Fibroblast of lung (primary cell): ENCODE measurements at regions not wholly inside any gene's neighbourhood (a gene's known extent, or its start where the extent isn't known, plus 50 kb on each side); places are given as distances from the start of the nearest gene placed in this dataset.
A peak's percentile ranks its signal among the peaks of the same experiment; 100 is the strongest.

ENCODE experiments used
- DNase-seq, 2 donors: peaks; one replicate each; pipeline versions ENCODE4 v3.0.0 to v3.0.0-alpha.2; 2010; ENCODE audit warnings: low read depth in 2 of 2
- H2AFZ ChIP-seq: 2 replicates; pipeline ENCODE4 v1.5.1; 2012; ENCODE audit warnings: low read length, control low read depth, inconsistent platforms
- H3K27ac ChIP-seq: 2 replicates; pipeline ENCODE4 v1.5.1; 2011; ENCODE audit warnings: low read length, control low read depth; ENCODE audit not compliant: insufficient read depth
- H3K27me3 ChIP-seq: 2 replicates; pipeline ENCODE4 v1.5.1; 2011; ENCODE audit warnings: mild to moderate bottlenecking, low read length; ENCODE audit not compliant: control insufficient read depth, insufficient read depth
- H3K36me3 ChIP-seq: 2 replicates; pipeline ENCODE4 v1.5.1; 2011; ENCODE audit warnings: low read length; ENCODE audit not compliant: control insufficient read depth, insufficient read depth
- H3K4me1 ChIP-seq: 2 replicates; pipeline ENCODE4 v1.5.1; 2011; ENCODE audit warnings: low read length; ENCODE audit not compliant: control insufficient read depth, insufficient read depth; ENCODE audit errors: extremely low read depth
- H3K4me2 ChIP-seq: 2 replicates; pipeline ENCODE4 v1.5.1; 2011; ENCODE audit warnings: low read length, control low read depth; ENCODE audit not compliant: insufficient read depth; ENCODE audit errors: extremely low read depth
- H3K4me3 ChIP-seq, 4 experiments: fragments of 200-600 bp in 1 of 4; sonication (generic) in 1 of 4; replicated peaks in 1 of 4; 2 replicates each; pipeline ENCODE4 v1.5.1; 2011 to 2016; ENCODE audit warnings: low read length in 4 of 4, low read depth in 3 of 4, mild to moderate bottlenecking in 3 of 4, control low read depth in 2 of 4, inconsistent platforms in 1 of 4, mixed read lengths in 1 of 4; ENCODE audit not compliant: insufficient read depth in 1 of 4; ENCODE audit errors: control extremely low read depth in 1 of 4
- H3K79me2 ChIP-seq: 2 replicates; pipeline ENCODE4 v1.5.1; 2012; ENCODE audit warnings: mild to moderate bottlenecking, low read length, inconsistent platforms; ENCODE audit not compliant: control insufficient read depth, insufficient read depth
- H3K9ac ChIP-seq: 2 replicates; pipeline ENCODE4 v1.5.1; 2011; ENCODE audit warnings: mild to moderate bottlenecking, low read length, control low read depth; ENCODE audit not compliant: insufficient read depth
- H3K9me3 ChIP-seq: 2 replicates; pipeline ENCODE4 v1.5.1; 2012; ENCODE audit warnings: low read depth, low read length; ENCODE audit not compliant: control insufficient read depth, insufficient read depth
- H4K20me1 ChIP-seq: 2 replicates; pipeline ENCODE4 v1.5.1; 2011; ENCODE audit warnings: low read length; ENCODE audit not compliant: control insufficient read depth, insufficient read depth; ENCODE audit errors: extremely low read depth
- EZH2 ChIP-seq: IDR thresholded peaks from 2 replicates; pipeline ENCODE4 v1.5.1; 2012; ENCODE audit warnings: low read length, control low read depth, mild to moderate bottlenecking; ENCODE audit errors: missing control alignments
- TF ChIP-seq, protein P1 (sequence below), 2 donors: IDR thresholded peaks in 1 of 2; conservative IDR thresholded peaks in 1 of 2; 1 replicate in 1 of 2; 2 replicates in 1 of 2; pipeline ENCODE4 v1.5.1; 2011 to 2012; ENCODE audit warnings: low read length in 2 of 2, control low read depth in 1 of 2, inconsistent platforms in 1 of 2, low read depth in 1 of 2, mild to moderate bottlenecking in 1 of 2

DNA sequence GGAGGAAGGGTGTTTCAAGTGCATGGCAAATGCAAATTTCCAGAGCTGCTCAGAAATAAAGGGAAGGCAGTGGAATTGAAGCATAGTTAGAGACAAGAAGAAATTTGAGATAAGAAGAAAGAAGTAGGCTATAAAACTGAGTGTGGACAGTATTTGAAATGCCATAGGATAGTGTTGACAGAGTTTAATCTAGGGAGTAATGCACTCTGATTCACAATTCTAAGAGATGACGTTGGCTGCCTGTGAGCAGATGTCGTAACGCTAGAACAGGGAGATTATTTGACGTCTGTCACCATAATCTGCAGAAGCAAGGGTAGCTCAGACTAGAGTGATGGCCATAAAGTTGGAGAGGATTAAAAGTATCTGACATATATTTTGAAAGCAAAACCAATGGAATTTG, 389.9 kb upstream of the KIRREL3 start:
- TF ChIP-seq, protein P1, sequence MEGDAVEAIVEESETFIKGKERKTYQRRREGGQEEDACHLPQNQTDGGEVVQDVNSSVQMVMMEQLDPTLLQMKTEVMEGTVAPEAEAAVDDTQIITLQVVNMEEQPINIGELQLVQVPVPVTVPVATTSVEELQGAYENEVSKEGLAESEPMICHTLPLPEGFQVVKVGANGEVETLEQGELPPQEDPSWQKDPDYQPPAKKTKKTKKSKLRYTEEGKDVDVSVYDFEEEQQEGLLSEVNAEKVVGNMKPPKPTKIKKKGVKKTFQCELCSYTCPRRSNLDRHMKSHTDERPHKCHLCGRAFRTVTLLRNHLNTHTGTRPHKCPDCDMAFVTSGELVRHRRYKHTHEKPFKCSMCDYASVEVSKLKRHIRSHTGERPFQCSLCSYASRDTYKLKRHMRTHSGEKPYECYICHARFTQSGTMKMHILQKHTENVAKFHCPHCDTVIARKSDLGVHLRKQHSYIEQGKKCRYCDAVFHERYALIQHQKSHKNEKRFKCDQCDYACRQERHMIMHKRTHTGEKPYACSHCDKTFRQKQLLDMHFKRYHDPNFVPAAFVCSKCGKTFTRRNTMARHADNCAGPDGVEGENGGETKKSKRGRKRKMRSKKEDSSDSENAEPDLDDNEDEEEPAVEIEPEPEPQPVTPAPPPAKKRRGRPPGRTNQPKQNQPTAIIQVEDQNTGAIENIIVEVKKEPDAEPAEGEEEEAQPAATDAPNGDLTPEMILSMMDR (conservative IDR thresholded peaks at IDR 0.05 in 1 of 2, IDR thresholded peaks at IDR 0.05 in 1 of 2; ENCODE audit: low read depth in 1 of 2, low read length in 2 of 2) = no peak
- no peak for TF ChIP-seq EZH2
- no peak overlapping the region for H3K9ac ChIP-seq
- no peaks in the 10 kb centered on the region for H3K9me3 ChIP-seq
- no peak overlapping the region for H3K27ac ChIP-seq
- no peak overlapping the region for H2AFZ ChIP-seq
- H3K4me2 ChIP-seq = no peak overlapping the region
- DNase-seq = no peak
- no peaks in the 10 kb centered on the region for H3K36me3 ChIP-seq
- H3K4me3 ChIP-seq = no peak overlapping the region
- H3K27me3 ChIP-seq = no peaks in the 10 kb centered on the region
- H3K79me2 ChIP-seq = no peaks in the 10 kb centered on the region
- H3K4me1 ChIP-seq = no peaks in the 10 kb centered on the region
- H4K20me1 ChIP-seq = no peaks in the 10 kb centered on the region

DNA sequence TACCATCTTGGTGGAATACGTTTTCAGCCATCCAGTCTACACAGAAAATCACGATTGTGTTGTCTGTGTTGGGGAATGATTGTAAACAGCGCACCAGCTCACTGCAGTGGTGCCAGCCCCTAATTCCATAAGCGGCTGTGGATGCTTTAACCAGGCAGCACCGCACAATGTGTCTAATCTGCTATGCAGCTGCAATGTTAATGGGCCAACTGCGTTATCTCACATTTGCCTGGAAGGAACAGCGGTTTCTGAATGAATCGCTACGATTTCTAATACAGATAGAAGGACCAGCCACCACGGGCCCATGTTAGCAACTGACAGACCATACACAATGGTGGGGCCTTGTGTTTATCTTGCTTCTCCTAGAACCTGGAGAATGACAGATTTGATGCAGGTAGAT, 384.5 kb upstream of the KIRREL3 start:
- Histone ChIP-seq H3K4me3 (no peak overlapping the region), H3K27me3 (no peaks in the 10 kb centered on the region), H3K9me3 (no peaks in the 10 kb centered on the region), H3K79me2 (no peaks in the 10 kb centered on the region), H4K20me1 (no peaks in the 10 kb centered on the region), H2AFZ (no peak overlapping the region), H3K4me2 (no peak overlapping the region), H3K9ac (no peak overlapping the region), H3K4me1 (no peaks in the 10 kb centered on the region), H3K36me3 (no peaks in the 10 kb centered on the region), H3K27ac (no peak overlapping the region)
- no peak for TF ChIP-seq EZH2
- TF ChIP-seq, protein P1 (conservative IDR thresholded peaks at IDR 0.05 in 1 of 2, IDR thresholded peaks at IDR 0.05 in 1 of 2; ENCODE audit: low read depth in 1 of 2, low read length in 2 of 2) = no peak
- no peak for DNase-seq

DNA sequence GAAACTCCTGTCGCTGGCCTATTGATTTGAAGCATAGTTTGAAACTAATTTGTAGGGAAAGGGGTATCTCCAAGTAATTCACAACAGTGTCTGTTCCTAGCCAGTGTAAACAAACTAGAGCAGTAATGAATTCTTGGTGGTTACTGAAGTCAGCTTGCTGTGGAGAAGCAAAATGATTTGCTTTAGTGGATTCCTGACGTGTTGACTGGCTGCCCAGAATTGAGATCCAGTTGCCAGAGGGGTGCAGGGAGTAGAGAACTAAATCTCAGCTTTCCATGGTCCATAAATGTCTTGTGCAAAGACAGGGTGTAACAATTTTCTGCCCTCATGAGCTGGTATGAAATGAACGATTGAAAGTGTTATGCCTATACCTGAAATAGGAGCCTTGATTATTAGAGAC, 382.5 kb upstream of the KIRREL3 start:
- H3K36me3 ChIP-seq = no peaks in the 10 kb centered on the region
- no peaks in the 10 kb centered on the region for H3K79me2 ChIP-seq
- no peak overlapping the region for H3K9ac ChIP-seq
- H3K27ac ChIP-seq = no peak overlapping the region
- H3K4me1 ChIP-seq = no peaks in the 10 kb centered on the region
- no peaks in the 10 kb centered on the region for H3K27me3 ChIP-seq
- no peak overlapping the region for H2AFZ ChIP-seq
- TF ChIP-seq EZH2 = no peak
- TF ChIP-seq, protein P1 (conservative IDR thresholded peaks at IDR 0.05 in 1 of 2, IDR thresholded peaks at IDR 0.05 in 1 of 2; ENCODE audit: low read depth in 1 of 2, low read length in 2 of 2) = no peak
- no peak overlapping the region for H3K4me3 ChIP-seq
- DNase-seq = peak in 1 of 2 donors; percentile 12
- no peaks in the 10 kb centered on the region for H3K9me3 ChIP-seq
- H3K4me2 ChIP-seq = no peak overlapping the region
- no peaks in the 10 kb centered on the region for H4K20me1 ChIP-seq
